Naive thymus-derived CD8-positive, alpha-beta T cell (primary cell): ENCODE measurements at regions not wholly inside any gene's neighbourhood (a gene's known extent, or its start where the extent isn't known, plus 50 kb on each side); places are given as distances from the start of the nearest gene placed in this dataset. TPM values are rescaled to one million over a fixed set of nuclear protein-coding genes. Genes with fewer than 3 reads are reported as not detected.
"Not testable (repeated sequence)": the region's sequence is repeated elsewhere in the genome, so short reads cannot be mapped to it uniquely, and the experiment has no call there.

Experiments used
- ATAC-seq, 2 donors: fragments of 150-1000 bp; cut with Tn5 transposase in 1 of 2; sonication (Bioruptor Pico), chemical (Tn5 transposase) in 1 of 2; 1 replicate in 1 of 2; 2 replicates in 1 of 2; pipeline ENCODE4 v1.10.0; 2021; ENCODE audit warnings: mild to moderate bottlenecking in 2 of 2, moderate library complexity in 2 of 2
- POLR2A ChIA-PET: fragments of 350-600 bp; sonication (Branson Sonifier 250); formaldehyde crosslinking; loops from one replicate; lab custom pipeline; 2021; ENCODE audit warnings: antibody characterized with exemption; lab: Charles Lee
- DNase-seq, 10 donors: peaks; one replicate each; pipeline versions ENCODE4 v3.0.0 to v3.0.0-alpha.2; 2020 to 2022
- H3K27ac Mint-ChIP-seq, 10 donors: one replicate each; pipeline ENCODE4 v1.8.0; 2020 to 2022; ENCODE audit warnings: mild to moderate bottlenecking in 10 of 10, mixed read lengths in 10 of 10, moderate library complexity in 4 of 10, inconsistent platforms in 1 of 10
- H3K27me3 Mint-ChIP-seq, 5 donors: one replicate each; pipeline ENCODE4 v1.8.0; 2021 to 2022; ENCODE audit warnings: mixed read lengths in 5 of 5
- H3K36me3 Mint-ChIP-seq, 3 donors: one replicate each; pipeline ENCODE4 v1.8.0; 2020 to 2022; ENCODE audit warnings: mixed read lengths in 3 of 3, mild to moderate bottlenecking in 2 of 3, inconsistent platforms in 1 of 3
- H3K4me1 Mint-ChIP-seq, 4 donors: one replicate each; pipeline ENCODE4 v1.8.0; 2021 to 2022; ENCODE audit warnings: mixed read lengths in 4 of 4
- H3K4me3 Mint-ChIP-seq, 10 donors: one replicate each; pipeline ENCODE4 v1.8.0; 2020 to 2022; ENCODE audit warnings: mild to moderate bottlenecking in 10 of 10, mixed read lengths in 10 of 10, moderate library complexity in 6 of 10, inconsistent platforms in 1 of 10
- H3K9me3 Mint-ChIP-seq, 9 donors: one replicate each; pipeline ENCODE4 v1.8.0; 2020 to 2022; ENCODE audit warnings: mixed read lengths in 9 of 9, mild to moderate bottlenecking in 3 of 9, inconsistent platforms in 1 of 9, moderate library complexity in 1 of 9
- microRNA-seq: library from miRNA; unstranded; fragments of <30 nt; microRNA quantifications from one replicate; pipeline ENCODE4 v1.2.0, GENCODE V29; 2022; ENCODE audit warnings: borderline microRNAs expressed

DNA sequence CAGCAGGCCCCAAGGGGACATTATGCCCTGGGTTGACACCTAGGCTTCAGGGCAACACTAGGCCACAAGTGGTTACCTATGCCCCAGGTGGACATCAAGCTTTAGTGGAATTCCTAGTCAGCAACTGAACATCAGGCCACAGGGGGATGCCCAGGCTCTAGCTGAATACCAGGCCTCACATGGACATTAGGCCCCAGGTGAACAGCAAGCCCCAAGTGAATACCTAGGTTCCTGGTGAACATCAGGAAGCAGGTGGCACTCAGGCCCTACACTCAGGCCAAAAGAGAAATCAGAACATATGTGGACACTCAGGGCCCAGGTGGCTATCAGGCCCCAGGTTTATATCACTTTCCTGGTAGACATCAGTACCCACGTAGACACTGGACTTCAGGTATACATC lies 75.2 kb upstream of the ZNF337 start:
- H3K27me3 Mint-ChIP-seq, H3K36me3 Mint-ChIP-seq, POLR2A ChIA-PET, H3K27ac Mint-ChIP-seq, ATAC-seq, H3K4me1 Mint-ChIP-seq, DNase-seq, H3K4me3 Mint-ChIP-seq, H3K9me3 Mint-ChIP-seq: not testable (repeated sequence)

GRCh38 chr20:25761596-25761995 lies 64.9 kb upstream of the ZNF337 start:
- ATAC-seq = no peak
- Mint-ChIP-seq H3K4me3 (no peak overlapping the region), H3K36me3 (no peaks in the 10 kb centered on the region), H3K4me1 (no peaks in the 10 kb centered on the region), H3K9me3 (no peaks in the 10 kb centered on the region), H3K27ac (no peak overlapping the region), H3K27me3 (no peaks in the 10 kb centered on the region)
- DNase-seq = no peak
- POLR2A ChIA-PET = no interaction called here

DNA sequence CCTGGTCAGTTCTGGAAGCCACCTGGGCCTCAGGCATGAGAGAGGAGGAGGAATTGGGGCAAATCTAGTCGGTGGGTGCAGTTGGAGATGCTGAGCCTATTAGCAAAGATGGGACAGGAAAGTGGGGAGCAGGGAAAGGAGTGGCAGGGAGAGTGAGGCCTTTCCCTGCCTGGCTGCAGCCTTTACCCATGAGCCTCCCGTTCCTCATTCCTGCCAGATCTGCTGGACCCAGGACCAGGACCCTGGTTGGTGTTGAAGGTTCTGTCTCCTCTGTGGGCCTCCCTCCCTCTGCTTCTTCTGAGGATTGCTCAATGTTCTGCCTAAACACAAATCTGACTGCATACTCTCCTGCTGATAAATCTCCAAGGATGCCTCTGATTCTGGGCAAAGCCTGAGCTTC lies 64.4 kb upstream of the ZNF337 start:
- H3K27ac Mint-ChIP-seq, DNase-seq, H3K27me3 Mint-ChIP-seq, H3K4me1 Mint-ChIP-seq, H3K9me3 Mint-ChIP-seq, H3K4me3 Mint-ChIP-seq, ATAC-seq, POLR2A ChIA-PET, H3K36me3 Mint-ChIP-seq: not testable (repeated sequence)

DNA sequence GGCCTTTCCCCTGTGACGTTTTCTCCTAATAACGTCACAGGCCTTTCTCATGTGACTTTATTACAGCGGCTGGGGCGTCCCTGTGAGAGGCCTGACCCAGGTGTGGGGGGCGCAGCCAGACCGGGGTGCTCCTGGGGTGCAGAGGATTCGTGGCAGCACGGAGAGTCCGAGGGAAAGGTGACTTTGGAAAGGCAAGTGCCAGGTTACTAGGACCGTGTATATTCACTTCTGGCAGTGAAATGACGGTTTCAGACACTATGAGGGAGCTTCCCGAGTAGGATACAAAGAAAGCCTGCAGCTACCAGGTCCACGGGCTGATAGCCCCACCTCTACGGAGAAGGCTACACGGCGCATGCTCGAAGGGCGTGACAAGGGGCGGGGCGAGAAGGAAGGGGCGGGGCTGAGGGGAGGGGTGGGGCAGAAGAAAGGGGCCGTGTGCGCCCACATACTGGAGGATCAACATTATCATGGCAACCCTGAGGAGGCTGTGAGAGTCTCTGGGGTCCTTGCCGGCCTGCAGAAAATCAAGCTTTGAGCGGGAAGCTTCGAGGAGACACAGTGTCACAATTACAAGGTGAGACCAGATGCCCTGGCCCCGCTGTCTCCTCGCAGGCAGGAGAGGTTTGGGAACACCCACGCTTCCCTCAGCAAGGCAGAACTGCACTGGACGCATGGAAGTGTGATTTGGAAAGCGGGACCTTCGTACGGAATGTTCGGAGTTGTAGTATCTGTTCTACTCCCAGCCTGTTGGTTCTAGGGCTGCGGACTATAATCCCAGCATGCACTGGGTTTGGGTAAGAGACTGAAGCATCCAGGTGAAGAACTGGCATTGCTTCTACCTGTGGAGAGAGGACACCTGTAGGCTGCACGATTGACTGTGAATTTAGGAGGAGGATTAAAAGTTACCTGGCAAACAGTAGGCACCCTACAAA lies 54.4 kb upstream of the ZNF337 start:
- Mint-ChIP-seq H3K4me3 (peak overlapping the region; percentile 82 to 94 (median 88)), H3K4me1 (peaks cover 12 to 18% (median 15%) of the 10 kb centered on the region in 4 donors), H3K9me3 (no peaks in the 10 kb centered on the region), H3K36me3 (no peaks in the 10 kb centered on the region), H3K27me3 (no peaks in the 10 kb centered on the region), H3K27ac (peak overlapping the region; percentile 80 to 93 (median 89))
- ATAC-seq (peak; percentile 84 to 91), DNase-seq (peak; percentile 14 to 80 (median 57))
- POLR2A ChIA-PET = interaction anchor here (1.3 kb wide), 1 partner anchor 54 kb away, joined by 3 read pairs; the partner anchor contains the start of gene ZNF337

DNA sequence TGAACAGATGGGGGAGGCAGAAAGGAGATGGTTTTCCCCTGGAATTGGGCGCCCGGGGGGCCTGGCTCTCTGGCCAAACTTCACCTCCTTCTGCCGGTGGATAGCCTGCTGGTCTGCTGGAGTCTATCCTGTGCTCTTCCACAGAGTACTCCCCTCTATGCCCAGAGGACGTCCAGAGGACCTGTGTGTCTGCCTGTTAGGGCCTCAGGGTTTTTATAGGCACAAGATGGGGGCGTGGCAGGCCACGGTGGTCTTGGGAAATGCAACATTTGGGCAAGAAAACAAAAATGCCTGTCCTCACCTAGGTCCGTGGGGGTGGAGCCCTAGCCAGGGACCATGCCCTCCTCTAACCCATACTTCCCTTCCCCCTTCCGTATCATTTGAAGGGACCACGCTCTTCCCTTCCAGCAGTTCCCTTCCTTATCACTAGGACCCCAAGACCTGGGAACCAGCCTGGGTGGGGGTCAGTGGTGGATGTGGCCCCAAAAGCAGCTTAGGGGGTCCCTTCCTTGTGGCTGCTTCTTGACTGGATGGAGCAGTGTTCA lies 53.6 kb upstream of the ZNF337 start:
- Mint-ChIP-seq H3K4me3 (peak overlapping the region; percentile 82 to 94 (median 88)), H3K4me1 (peaks cover 12 to 18% (median 15%) of the 10 kb centered on the region in 4 donors), H3K27ac (peak overlapping the region; percentile 33 to 93 (median 89)), H3K36me3 (no peaks in the 10 kb centered on the region), H3K27me3 (no peaks in the 10 kb centered on the region), H3K9me3 (no peaks in the 10 kb centered on the region)
- DNase-seq (no peak), ATAC-seq (no peak)
- POLR2A ChIA-PET = no interaction called here

- Mint-ChIP-seq H3K36me3 (no peaks in the 10 kb centered on the region), H3K4me3 (peak overlapping the region in 4 of 10 donors; percentile 9 to 85 (median 50)), H3K27ac (peak overlapping the region in 7 of 10 donors; percentile 7 to 93 (median 60)), H3K4me1 (peaks cover 12 to 18% (median 15%) of the 10 kb centered on the region in 4 donors), H3K27me3 (no peaks in the 10 kb centered on the region), H3K9me3 (no peaks in the 10 kb centered on the region)
- POLR2A ChIA-PET = no interaction called here
- no peak for DNase-seq
- ATAC-seq = no peak
Observed at GRCh38 chr20:25749649-25750048, 53.0 kb upstream of the ZNF337 start.

Small RNA genes in the stretch of these regions (microRNA-seq; reads per million reads assigned to microRNA genes)
- gene MIR663A = not detected
